Erythroblast (primary cell): ENCODE measurements at regions not wholly inside any gene's neighbourhood (a gene's known extent, or its start where the extent isn't known, plus 50 kb on each side); places are given as distances from the start of the nearest gene placed in this dataset.
"Not testable (repeated sequence)": the region's sequence is repeated elsewhere in the genome, so short reads cannot be mapped to it uniquely, and the experiment has no call there.

ENCODE experiments used
- DNase-seq, 2 experiments: peaks; one replicate each; lab custom pipeline; 2025; lab: John Stamatoyannopoulos, UW
- GATA1 ChIP-seq: IDR thresholded peaks from 2 replicates; pipeline ENCODE4 v1.6.1; 2011; ENCODE audit warnings: low read depth, mild to moderate bottlenecking, control low read depth, low read length, moderate library complexity
- POLR2A ChIP-seq: IDR thresholded peaks from 2 replicates; pipeline ENCODE4 v1.6.1; 2011; ENCODE audit warnings: mild to moderate bottlenecking, low read length

DNA sequence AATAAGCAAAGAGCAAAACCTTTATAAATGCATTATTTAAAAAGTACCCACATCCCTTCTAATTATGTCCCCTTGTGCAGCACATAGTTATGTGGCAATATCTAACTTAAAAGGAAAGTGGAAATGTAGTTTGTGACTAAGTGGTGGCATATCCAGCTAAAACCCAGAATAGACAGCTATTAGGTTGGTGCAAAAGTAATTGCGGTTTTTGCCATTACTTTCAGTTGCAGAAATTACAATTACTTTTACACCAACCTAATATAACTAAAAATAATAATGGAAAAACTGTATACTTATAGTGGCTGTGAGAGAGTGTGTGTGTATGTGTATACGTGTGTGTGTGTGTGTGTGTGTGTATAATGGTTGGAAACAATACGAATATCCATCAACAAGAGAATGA lies 1108.1 kb upstream of the CNTN5 start:
- no peak for DNase-seq
- no peak for TF ChIP-seq GATA1
- no peak for TF ChIP-seq POLR2A

DNA sequence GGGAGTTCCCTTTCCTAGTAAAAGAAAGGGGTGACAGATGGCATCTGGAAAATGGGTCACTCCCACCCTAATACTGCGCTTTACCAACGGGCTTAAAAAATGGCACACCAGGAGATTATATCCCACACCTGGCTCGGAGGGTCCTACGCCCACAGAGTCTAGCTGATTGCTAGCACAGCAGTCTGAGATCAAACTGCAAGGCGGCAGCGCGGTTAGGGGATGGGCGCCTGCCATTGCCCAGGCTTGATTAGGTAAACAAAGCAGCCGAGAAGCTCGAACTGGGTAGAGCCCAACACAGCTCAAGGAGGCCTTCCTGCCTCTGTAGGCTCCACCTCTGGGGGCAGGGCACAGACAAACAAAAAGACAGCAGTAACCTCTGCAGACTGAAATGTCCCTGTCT lies 1097.8 kb upstream of the CNTN5 start:
- DNase-seq: not testable (repeated sequence)

DNA sequence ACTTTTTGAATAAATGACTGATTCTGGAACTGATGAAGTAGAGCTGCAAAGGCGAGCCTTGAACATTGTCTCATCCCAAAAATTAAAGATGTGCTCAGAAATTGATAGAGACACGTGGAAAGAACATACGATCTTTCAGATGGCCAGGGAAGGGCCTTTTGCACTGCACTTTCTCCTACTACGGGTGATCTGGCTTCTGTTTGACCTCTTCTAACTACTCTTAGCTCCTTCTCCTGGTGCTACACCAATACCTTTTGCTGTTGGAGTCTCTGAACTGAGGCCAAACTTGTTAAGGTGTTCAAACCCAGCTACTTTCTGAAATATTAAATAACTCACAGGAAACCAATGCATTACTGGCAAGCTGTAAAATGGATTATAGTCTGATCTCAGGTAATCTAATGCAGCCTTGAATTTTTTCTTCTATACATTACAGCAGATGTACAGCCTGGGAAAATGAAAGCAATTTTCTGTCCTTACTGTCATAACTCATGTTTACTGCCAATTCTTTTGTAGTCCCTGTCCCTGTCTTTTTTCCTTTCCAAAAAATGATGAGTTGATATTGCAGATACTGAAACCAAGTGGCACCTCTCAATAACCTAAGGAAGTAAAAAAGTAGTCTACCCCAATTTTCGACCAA lies 1086.1 kb upstream of the CNTN5 start:
- no peak for TF ChIP-seq GATA1
- TF ChIP-seq POLR2A: no peak
- DNase-seq: no peak

DNA sequence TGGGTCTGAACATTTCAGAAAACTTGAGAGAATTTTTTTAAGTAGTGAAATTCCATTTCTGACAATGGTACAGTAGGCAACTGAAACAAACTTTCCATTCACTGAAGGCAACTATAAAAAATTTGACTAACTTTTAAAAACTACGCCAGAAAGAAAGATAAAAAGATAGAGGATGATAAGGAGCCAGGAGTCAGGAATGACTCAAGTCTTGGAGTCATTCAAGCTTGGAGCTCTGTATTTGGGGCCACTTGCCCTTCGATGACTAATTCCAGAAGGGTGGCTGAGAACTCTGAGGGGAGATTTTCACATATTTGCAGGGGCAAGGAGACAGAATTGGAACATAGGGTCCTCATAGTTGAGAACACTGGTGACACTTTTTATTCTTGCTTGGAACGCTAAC lies 1083.2 kb upstream of the CNTN5 start:
- no peak for TF ChIP-seq POLR2A
- no peak for TF ChIP-seq GATA1
- DNase-seq: no peak

DNA sequence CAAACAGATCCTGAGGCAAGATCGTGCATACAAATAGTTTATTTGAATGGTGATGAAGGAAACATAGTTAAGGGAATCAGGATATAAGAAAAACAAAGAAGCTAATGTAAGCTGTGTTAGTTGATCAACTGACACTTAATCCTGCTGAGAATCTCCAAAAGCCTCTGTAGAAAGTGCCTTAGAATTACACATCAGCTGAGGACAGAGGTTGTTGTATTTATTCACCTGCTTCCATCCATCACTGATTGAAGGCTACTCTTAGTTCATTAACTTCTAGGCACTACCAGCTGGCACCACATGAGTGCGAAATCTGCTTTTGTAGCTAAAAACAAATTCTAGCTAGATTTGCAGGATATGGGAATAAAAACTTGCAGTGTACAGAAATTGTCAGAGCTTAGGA lies 1082.0 kb upstream of the CNTN5 start:
- no peak for DNase-seq
- TF ChIP-seq POLR2A (no peak), GATA1 (no peak)

DNA sequence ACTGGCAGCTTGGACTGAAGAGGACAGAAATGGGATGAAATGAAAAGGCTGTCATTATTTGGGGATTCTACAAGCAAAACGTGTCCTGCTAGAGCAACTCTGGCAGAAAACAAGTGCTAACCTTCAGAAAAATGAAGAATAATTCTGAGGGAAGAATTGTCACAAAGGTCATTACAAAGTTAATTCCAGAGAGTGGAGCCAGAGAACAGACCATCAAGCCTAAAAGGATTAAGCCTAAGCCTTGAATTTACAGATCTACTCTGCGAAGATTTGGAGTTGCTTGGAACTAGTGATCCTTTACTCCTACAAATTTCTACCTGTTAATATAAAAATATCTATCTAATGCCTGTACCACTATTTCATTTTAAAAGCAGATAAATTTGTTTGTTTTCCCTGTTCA lies 1077.3 kb upstream of the CNTN5 start:
- DNase-seq: peak; percentile 4 to 27
- TF ChIP-seq GATA1: no peak

DNA sequence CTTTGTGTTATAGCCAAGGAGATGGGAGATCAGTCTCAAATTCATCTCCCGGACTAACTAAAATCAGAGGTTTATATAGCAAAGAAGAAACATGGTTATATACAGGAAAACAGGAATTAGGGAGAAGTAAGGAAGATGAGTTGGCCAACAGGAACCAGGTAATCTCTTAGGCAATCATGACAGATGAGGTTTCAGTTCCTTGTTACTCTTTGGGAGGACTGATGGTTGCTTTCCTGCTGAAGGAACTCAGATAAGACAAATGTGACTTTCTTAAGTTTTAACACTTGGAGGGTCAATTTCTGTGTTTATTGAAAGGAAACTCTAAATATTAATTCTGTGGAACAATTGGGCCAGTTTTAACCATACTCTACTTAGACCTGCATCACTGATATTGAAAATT lies 1072.0 kb upstream of the CNTN5 start:
- TF ChIP-seq GATA1: no peak
- TF ChIP-seq POLR2A: no peak

DNA sequence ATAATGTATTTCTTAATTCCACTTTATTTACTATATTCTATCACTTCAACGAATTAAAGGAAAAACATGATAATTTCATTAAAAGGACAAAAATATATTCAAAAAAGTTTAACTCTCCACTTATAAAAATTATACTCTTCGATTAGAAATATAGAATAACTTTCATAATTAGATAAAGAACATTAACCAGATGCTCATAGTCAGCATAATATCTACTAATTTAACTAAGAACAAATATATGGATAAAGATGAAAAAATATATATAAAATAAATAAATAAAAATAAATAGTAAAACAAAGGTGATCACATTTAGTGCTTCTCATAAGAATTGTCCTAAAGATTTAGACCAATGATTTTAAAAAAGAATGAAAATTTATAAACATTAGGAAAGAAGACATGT lies 1065.2 kb upstream of the CNTN5 start:
- DNase-seq: no peak
- no peak for TF ChIP-seq GATA1
- no peak for TF ChIP-seq POLR2A

More for the DNA sequence above, 1072.0 kb upstream of the CNTN5 start:
- DNase-seq: no peak

DNA sequence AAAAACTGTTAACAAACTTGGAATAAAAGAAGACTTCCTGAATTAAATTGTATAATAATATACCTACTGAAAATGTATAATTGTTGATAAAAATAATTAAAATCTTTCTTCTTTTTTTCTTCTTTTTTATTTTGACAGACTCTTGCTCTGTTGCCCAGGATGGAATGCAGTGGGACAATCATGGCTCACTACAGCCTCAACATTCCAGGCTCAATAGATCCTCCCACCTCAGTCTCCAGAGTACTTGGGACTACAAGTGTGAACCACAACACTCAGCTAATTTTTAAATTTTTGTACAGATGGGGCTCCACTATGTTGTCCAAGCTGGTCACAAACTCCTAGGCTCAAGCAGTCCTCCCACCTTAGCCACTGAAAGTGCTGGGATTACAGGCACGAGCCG lies 1063.8 kb upstream of the CNTN5 start:
- TF ChIP-seq POLR2A (no peak), GATA1 (no peak)
- DNase-seq: no peak

DNA sequence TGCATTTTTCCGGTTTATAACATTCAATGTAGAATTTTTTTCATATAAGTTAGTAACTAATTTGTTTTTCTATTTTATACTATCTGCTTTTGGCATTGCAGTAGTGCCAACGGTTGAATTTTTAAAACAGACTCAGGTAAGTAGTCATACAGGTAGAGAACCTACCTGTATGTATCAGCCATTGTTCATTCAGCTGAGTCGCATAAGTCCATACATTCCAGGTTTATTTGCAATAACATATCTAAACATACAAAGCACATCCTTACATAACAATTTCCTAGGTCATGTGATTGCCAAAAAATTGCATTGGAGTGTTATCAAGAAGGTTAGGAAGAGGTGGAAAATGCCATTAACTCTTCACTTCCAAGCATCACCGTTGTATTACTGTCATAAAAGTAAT lies 1059.3 kb upstream of the CNTN5 start:
- DNase-seq: no peak
- TF ChIP-seq GATA1 (no peak), POLR2A (no peak)

DNA sequence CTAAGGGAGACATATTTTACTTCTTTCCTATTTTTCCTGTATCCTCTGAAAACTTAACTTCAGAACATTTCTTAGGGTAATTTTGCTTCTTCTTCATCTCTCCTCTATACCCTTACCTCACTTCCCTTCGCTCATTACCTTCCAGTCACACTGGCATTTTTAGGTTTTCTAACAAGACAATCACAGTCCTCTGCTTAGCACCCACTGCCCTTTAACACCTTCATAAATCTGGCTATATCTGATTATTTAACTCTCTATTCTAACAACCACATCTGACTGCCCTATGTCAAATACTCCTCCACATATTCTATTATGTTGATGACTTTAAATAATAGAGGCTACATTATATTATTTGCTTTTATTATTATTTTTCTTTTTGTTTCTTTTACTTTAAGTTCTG lies 1058.0 kb upstream of the CNTN5 start:
- DNase-seq: peak in 1 of 2 experiments; percentile 39
- TF ChIP-seq GATA1: no peak
- TF ChIP-seq POLR2A: no peak

DNA sequence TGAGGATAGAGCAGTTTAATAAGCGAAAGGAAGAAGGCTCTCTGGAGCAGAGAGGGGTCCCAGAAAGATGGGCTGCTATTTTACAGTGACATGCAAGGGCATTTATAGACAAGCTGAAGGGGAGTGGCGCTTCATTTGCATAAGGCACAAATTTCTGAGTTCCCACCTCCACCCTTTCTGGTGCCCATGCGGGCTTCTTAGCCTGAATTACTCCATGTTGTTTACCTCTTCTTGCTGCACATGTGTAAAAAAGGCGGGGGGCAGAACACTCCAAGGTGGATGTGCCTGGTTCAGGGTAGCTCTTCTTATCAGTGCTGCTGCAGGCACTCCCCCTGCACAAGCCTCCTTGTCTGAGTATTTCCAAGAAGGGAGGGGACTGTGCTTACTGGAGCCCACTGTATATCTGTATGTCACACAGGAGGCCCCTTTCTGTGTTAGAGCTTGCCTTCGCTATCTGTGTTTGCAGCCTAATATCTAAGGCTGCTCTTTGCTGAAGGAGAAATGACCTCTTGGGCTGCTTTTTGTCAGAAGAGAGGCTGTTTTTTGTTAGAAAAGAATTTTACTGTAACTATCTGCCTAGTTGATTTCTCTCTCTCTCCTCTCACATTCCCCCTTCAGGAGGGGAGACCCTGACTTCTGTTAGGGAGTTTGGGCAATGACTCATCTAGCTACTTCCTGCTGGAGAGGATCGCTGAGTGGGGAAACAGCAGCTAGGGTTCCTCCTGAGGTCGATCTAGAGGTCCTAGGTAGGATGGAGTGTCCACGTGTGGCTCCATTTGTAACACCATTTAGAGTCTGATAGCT lies 1057.0 kb upstream of the CNTN5 start:
- TF ChIP-seq POLR2A: peak; percentile 48
- peak; percentile 81 for TF ChIP-seq GATA1
- DNase-seq: peak; percentile 94 to 99

DNA sequence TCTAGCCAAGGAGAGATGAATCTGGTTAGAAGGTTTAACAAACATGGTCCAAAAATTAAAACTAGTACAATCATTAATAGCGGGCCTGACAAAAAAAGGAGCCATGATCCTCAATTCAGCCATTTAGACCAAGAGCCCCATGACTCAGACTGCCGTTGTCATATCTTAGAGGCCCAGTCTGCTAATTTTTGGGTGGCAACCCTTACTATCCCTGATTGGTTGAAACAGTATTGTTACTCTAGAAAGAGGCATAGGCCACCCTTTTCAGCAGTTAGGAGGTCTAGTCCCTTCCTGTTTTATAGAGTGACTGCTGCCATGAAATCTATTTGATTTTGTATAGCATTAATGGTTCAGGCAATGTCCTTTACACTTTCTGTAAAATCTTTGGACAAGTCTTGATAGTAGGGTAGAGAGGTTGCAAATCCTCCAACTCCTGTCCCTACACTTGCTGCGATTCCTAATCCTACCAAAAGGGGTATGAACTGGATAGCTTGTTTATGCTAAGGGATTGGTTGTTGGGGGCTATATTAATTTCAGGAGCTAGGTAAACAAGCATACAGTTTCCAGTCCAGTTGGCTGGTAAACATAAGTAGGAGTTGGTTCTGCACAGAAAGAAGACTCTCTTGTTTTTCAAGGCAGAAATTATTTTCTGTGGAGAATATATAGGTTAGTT lies 1056.3 kb upstream of the CNTN5 start:
- peak; percentile 42 for TF ChIP-seq POLR2A
- TF ChIP-seq GATA1: no peak
- peak; percentile 92 to 93 for DNase-seq
